Activated CD8-positive, alpha-beta T cell treated with anti-CD3 and anti-CD28 coated beads for 36 hours (primary cell): ENCODE measurements at regions not wholly inside any gene's neighbourhood (a gene's known extent, or its start where the extent isn't known, plus 50 kb on each side); places are given as distances from the start of the nearest gene placed in this dataset.

Experiments
- ATAC-seq: fragments of 200-7000 bp; cut with Tn5 transposase; one replicate; pipeline ENCODE4 v1.10.0; 2021; ENCODE audit warnings: mild to moderate bottlenecking, moderate library complexity
- CTCF ChIA-PET: fragments of 350-600 bp; sonication (Branson Sonifier 250); formaldehyde crosslinking; loops from one replicate; lab custom pipeline; 2021; ENCODE audit warnings: antibody characterized with exemption; lab: Charles Lee
- POLR2A ChIA-PET: fragments of 350-600 bp; sonication (Branson Sonifier 250); formaldehyde crosslinking; loops from one replicate; lab custom pipeline; 2021; ENCODE audit warnings: antibody characterized with exemption; lab: Charles Lee
- DNase-seq: peaks from one replicate; pipeline ENCODE4 v3.0.0-alpha.2; 2020
- H3K27ac Mint-ChIP-seq: one replicate; pipeline ENCODE4 v1.8.0; 2021; ENCODE audit warnings: mild to moderate bottlenecking, mixed read lengths
- H3K27me3 Mint-ChIP-seq: one replicate; pipeline ENCODE4 v1.8.0; 2021; ENCODE audit warnings: mixed read lengths
- H3K36me3 Mint-ChIP-seq: one replicate; pipeline ENCODE4 v1.8.0; 2021; ENCODE audit warnings: low read depth, mixed read lengths
- H3K4me1 Mint-ChIP-seq: one replicate; pipeline ENCODE4 v1.8.0; 2021; ENCODE audit warnings: low read depth, mixed read lengths
- H3K4me3 Mint-ChIP-seq: one replicate; pipeline ENCODE4 v1.8.0; 2021; ENCODE audit warnings: mild to moderate bottlenecking, moderate library complexity, mixed read lengths
- H3K9me3 Mint-ChIP-seq: one replicate; pipeline ENCODE4 v1.8.0; 2021; ENCODE audit warnings: mixed read lengths
- CTCF ChIP-seq: fragments of 200-600 bp; IDR thresholded peaks from one replicate; pipeline ENCODE4 v1.8.0; 2022; ENCODE audit warnings: antibody characterized with exemption, mild to moderate bottlenecking
- intact Hi-C: fragments of 100-400 bp; cut with micrococcal nuclease; formaldehyde crosslinking; loops from one replicate; pipeline ENCODE4 v1.10.0; 2022

DNA sequence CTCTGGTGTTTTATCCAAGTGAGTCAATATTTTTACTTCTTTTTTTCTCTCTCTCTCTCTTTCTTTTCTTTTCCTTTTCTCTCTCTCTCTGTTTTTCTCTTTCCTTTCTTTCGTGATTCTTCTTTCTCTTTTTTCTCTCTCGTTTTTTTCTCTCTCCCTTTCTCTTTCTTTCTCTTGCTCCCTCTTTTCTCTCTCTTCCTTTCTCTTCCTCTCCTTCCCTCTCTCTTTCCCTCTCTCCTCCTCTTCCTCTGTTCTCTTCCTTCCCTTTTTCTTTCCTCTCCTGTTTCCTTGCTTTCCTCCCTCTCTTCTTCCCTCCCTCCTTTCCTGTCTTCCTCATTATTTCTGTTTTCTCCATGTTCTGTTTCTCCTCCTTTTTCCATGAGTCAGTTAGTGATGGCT lies 641.5 kb downstream of the FGF9 start:
- Mint-ChIP-seq H3K36me3 (peaks cover 4% of the 10 kb centered on the region), H3K27ac (no peak overlapping the region), H3K9me3 (peaks cover 15% of the 10 kb centered on the region), H3K4me3 (no peak overlapping the region), H3K4me1 (no peaks in the 10 kb centered on the region), H3K27me3 (peaks cover 1% of the 10 kb centered on the region)
- TF ChIP-seq CTCF: no peak
- ChIA-PET POLR2A (no interaction called here), CTCF (no interaction called here)
- ATAC-seq: no peak
- no peak for DNase-seq
- intact Hi-C loops: no loop called here

- H3K27ac Mint-ChIP-seq: no peak overlapping the region
- ChIA-PET CTCF (no interaction called here), POLR2A (no interaction called here)
- TF ChIP-seq CTCF: no peak
- H3K4me3 Mint-ChIP-seq: no peak overlapping the region
- ATAC-seq: no peak
- no peak for DNase-seq
- intact Hi-C loops: no loop called here
- H3K36me3 Mint-ChIP-seq: peaks cover 2% of the 10 kb centered on the region
- peaks cover 12% of the 10 kb centered on the region for H3K9me3 Mint-ChIP-seq
- H3K27me3 Mint-ChIP-seq: peaks cover 1% of the 10 kb centered on the region
- H3K4me1 Mint-ChIP-seq: no peaks in the 10 kb centered on the region
These were observed 645.7 kb downstream of the FGF9 start for GRCh38 chr13:22316494-22317025.

- no peak for ATAC-seq
- H3K27ac Mint-ChIP-seq: no peak overlapping the region
- no peaks in the 10 kb centered on the region for H3K4me1 Mint-ChIP-seq
- H3K27me3 Mint-ChIP-seq: no peaks in the 10 kb centered on the region
- H3K9me3 Mint-ChIP-seq: peaks cover 3% of the 10 kb centered on the region
- no peak overlapping the region for H3K4me3 Mint-ChIP-seq
- H3K36me3 Mint-ChIP-seq: no peaks in the 10 kb centered on the region
- DNase-seq: no peak
- TF ChIP-seq CTCF: no peak
- intact Hi-C loops: no loop called here
- ChIA-PET POLR2A (no interaction called here), CTCF (no interaction called here)
These were observed 650.1 kb downstream of the FGF9 start for GRCh38 chr13:22320991-22321390.

DNA sequence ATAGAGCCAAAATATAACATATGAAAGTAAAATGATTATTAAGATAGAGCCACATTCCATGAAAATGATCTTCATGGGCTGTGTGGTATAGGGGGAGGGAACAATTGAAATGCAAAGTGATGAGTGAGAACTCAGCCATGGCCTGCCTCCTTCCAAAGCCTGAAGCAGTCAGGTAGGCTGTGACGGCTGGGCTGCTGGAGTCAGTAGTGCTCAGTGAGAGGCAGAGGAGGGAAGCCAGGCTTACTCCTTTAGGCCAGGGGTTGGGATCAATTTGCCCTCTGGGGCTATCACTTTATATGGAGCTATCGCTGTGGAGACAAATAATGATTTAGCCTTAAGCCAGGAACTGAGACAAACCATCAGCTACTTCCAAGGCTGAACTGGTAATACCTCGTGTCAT lies 654.9 kb downstream of the FGF9 start:
- no peaks in the 10 kb centered on the region for H3K9me3 Mint-ChIP-seq
- no peaks in the 10 kb centered on the region for H3K4me1 Mint-ChIP-seq
- intact Hi-C loops: no loop called here
- ChIA-PET CTCF (no interaction called here), POLR2A (no interaction called here)
- H3K27me3 Mint-ChIP-seq: no peaks in the 10 kb centered on the region
- H3K36me3 Mint-ChIP-seq: no peaks in the 10 kb centered on the region
- DNase-seq: no peak
- no peak for TF ChIP-seq CTCF
- H3K27ac Mint-ChIP-seq: no peak overlapping the region
- H3K4me3 Mint-ChIP-seq: no peak overlapping the region
- no peak for ATAC-seq

DNA sequence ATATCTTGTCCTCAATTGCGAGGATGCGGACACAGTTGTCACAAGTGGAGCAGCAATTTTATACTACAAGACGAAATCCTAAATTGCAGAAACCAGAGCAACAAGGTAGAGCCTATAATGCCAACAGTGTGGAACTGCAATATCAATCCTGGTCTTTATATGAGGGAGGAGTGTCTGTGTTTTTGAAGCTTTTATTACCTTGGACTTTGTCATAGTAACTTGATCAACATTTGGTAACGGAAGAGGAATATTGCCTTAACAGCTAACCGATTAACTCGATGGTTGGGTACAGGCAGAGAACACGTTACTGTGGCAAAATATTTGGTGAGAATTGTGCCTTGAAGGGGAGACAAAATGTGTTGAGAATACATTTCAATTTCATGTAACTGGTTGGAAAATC lies 661.5 kb downstream of the FGF9 start:
- TF ChIP-seq CTCF: no peak
- Mint-ChIP-seq H3K27ac (no peak overlapping the region), H3K4me1 (no peaks in the 10 kb centered on the region), H3K9me3 (peaks cover 2% of the 10 kb centered on the region), H3K4me3 (no peak overlapping the region), H3K36me3 (no peaks in the 10 kb centered on the region), H3K27me3 (no peaks in the 10 kb centered on the region)
- ATAC-seq: no peak
- intact Hi-C loops: no loop called here
- ChIA-PET POLR2A (no interaction called here), CTCF (no interaction called here)
- no peak for DNase-seq
